Ishikawa (cell line): ENCODE measurements at regions not wholly inside any gene's neighbourhood (a gene's known extent, or its start where the extent isn't known, plus 50 kb on each side); places are given as distances from the start of the nearest gene placed in this dataset.

Experiments
- CEBPB ChIP-seq: IDR thresholded peaks from 2 replicates; pipeline ENCODE4 v1.6.1; 2012
- CREB1 ChIP-seq: IDR thresholded peaks from 2 replicates; pipeline ENCODE4 v1.6.1; 2012; ENCODE audit warnings: low read depth
- EP300 ChIP-seq: IDR thresholded peaks from 2 replicates; pipeline ENCODE4 v1.6.1; 2012; ENCODE audit warnings: borderline replicate concordance
- FOXM1 ChIP-seq: IDR thresholded peaks from 2 replicates; pipeline ENCODE4 v1.6.1; 2012; ENCODE audit warnings: low read depth, borderline replicate concordance
- TAF1 ChIP-seq: IDR thresholded peaks from 2 replicates; pipeline ENCODE4 v1.6.1; 2012; ENCODE audit warnings: low read depth, mild to moderate bottlenecking
- USF1 ChIP-seq: IDR thresholded peaks from 2 replicates; pipeline ENCODE4 v1.6.1; 2012
- YY1 ChIP-seq: IDR thresholded peaks from 2 replicates; pipeline ENCODE4 v1.6.1; 2012; ENCODE audit warnings: low read depth
- TF ChIP-seq, protein P1 (sequence below): IDR thresholded peaks from 2 replicates; pipeline ENCODE4 v1.6.1; 2012; ENCODE audit warnings: low read depth, mild to moderate bottlenecking
- TF ChIP-seq, protein P2 (sequence below): IDR thresholded peaks from 2 replicates; pipeline ENCODE4 v1.6.1; 2012

DNA sequence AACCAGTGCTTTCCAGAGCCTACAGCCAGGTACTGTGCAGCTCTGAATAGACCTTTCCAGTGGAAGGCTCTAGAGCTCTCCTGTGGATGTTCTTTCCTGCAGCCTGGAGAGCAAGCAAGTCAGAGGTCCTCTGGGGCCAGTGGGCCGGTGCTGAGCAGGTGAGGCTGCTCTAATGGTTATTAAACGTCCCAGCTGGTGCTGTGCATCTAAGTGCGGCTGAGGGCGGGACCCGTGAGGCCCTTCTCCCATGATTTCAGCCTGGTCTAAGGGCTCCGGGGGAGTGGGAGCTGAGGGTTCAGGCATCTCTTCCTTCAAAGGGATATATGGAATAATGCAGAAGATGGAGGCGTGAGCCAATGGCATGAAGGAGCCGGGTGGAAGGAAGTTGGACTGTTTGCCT lies 83.7 kb upstream of the SDK2 start:
- TF ChIP-seq, protein P1, sequence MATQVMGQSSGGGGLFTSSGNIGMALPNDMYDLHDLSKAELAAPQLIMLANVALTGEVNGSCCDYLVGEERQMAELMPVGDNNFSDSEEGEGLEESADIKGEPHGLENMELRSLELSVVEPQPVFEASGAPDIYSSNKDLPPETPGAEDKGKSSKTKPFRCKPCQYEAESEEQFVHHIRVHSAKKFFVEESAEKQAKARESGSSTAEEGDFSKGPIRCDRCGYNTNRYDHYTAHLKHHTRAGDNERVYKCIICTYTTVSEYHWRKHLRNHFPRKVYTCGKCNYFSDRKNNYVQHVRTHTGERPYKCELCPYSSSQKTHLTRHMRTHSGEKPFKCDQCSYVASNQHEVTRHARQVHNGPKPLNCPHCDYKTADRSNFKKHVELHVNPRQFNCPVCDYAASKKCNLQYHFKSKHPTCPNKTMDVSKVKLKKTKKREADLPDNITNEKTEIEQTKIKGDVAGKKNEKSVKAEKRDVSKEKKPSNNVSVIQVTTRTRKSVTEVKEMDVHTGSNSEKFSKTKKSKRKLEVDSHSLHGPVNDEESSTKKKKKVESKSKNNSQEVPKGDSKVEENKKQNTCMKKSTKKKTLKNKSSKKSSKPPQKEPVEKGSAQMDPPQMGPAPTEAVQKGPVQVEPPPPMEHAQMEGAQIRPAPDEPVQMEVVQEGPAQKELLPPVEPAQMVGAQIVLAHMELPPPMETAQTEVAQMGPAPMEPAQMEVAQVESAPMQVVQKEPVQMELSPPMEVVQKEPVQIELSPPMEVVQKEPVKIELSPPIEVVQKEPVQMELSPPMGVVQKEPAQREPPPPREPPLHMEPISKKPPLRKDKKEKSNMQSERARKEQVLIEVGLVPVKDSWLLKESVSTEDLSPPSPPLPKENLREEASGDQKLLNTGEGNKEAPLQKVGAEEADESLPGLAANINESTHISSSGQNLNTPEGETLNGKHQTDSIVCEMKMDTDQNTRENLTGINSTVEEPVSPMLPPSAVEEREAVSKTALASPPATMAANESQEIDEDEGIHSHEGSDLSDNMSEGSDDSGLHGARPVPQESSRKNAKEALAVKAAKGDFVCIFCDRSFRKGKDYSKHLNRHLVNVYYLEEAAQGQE: no peak
- TF ChIP-seq USF1: no peak
- no peak for TF ChIP-seq FOXM1
- TF ChIP-seq EP300: no peak
- no peak for TF ChIP-seq CEBPB
- TF ChIP-seq, protein P2, sequence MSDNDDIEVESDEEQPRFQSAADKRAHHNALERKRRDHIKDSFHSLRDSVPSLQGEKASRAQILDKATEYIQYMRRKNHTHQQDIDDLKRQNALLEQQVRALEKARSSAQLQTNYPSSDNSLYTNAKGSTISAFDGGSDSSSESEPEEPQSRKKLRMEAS: no peak
- no peak for TF ChIP-seq CREB1
- TF ChIP-seq YY1: no peak
- no peak for TF ChIP-seq TAF1
